Suppressor macrophage treated with lipopolysaccharide for 4 hours (primary cell): ENCODE measurements at regions not wholly inside any gene's neighbourhood (a gene's known extent, or its start where the extent isn't known, plus 50 kb on each side); places are given as distances from the start of the nearest gene placed in this dataset.
"Not testable (repeated sequence)": the region's sequence is repeated elsewhere in the genome, so short reads cannot be mapped to it uniquely, and the experiment has no call there.

Source experiments
- DNase-seq: peaks from one replicate; pipeline ENCODE4 v3.0.0-alpha.2; 2020

- DNase-seq = no peak
Observed at GRCh38 chr16:52050418-52050817, 496.5 kb downstream of the TOX3 start.

GRCh38 chr16:52035436-52035835 lies 511.5 kb downstream of the TOX3 start:
- no peak for DNase-seq

DNA sequence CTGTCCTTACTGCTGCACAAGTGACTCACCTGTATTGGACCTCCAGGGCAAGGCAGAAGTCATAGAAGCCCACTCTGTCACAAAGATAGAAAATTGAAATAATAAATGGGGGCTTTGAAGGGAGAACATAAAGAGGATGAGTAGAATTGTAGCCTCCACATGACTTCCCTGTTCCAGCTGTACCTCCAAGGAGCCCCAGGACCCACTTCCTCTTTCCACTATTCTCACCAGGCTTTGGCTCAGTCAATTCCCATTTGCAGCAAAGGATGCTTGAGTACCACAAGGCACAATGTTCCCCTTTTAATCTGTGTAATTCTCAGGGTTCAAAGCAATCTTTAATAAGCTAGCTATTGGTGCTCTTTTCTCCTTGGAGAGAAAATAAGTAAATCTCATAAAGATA lies 512.1 kb downstream of the TOX3 start:
- no peak for DNase-seq

DNA sequence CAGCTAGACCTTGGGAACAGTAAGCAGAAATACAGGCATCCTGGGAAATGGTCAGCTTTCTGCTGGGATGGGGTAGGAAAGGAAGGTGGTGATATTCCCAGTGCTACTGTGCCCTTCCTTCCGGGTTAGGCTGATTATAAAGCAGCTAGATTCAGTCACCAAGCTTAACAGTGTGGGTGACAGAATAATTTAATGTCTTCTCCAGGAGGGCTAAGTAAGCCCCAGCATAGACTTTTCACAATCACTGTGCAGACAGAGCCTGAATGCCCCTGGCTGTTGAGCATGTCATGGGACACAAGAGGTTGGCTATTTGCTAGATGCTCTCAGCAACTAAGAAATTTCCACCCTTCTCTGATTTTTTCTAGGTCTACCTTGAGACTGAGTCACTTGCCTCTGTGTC lies 513.0 kb downstream of the TOX3 start:
- DNase-seq = no peak

DNA sequence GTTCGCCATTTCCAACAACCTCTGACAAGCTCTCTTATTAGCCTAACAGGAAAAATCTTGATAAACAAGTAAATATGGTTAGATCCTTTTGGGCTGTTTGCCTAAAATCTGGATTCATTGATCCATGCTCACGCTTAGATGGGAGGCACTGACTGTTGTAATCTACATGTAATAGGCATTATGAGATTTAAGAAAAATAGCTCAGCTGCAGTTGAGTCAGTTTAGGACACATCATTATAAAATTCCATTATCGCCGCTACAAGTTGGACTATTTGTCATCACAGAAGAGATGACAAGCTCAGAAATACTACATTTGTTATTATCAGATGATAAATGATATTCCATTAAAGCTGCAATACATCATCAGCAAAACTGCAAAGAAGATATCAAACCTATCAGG lies 524.0 kb downstream of the TOX3 start:
- no peak for DNase-seq

- DNase-seq = no peak
Observed at GRCh38 chr16:52022177-52022576, 524.8 kb downstream of the TOX3 start.

DNA sequence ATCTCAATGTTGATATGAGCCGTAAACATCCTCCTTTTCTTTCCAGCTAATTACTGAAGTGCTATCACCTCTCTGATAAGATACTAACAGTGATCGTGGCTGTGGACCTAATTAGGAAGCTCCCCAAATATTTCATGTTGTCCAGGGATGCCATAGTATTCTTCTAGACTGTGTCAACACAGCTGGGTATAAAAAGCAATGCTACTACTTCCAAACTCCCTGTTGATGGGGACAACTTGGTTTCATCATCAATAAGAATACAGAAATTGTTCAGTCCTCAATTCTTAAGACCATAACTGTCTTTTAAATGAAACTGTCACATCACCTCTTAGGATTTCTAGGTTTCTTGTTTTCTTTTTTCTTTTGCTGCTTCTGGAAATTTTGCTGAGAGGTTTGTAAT lies 530.6 kb downstream of the TOX3 start:
- no peak for DNase-seq

GRCh38 chr16:52005551-52005950 lies 541.4 kb downstream of the TOX3 start:
- no peak for DNase-seq

DNA sequence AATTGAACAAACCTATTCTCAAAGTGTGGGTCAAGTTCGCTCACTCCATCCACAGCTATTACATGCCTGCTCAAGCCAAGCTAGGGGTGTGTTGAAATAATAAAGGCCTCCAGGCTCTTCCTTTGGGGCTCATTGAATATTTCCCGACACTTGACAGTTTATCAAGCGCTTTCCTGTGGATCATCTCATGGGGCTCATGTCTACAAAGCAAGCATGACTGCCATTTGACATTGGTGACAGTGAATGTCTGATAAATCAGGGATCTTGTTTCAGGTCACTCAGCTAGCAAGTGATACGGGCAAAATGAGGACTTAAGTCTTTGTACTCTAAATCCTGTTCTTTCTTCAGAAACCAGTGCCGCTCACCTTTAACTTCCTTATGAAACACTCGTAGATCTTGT lies 542.6 kb downstream of the TOX3 start:
- no peak for DNase-seq

DNA sequence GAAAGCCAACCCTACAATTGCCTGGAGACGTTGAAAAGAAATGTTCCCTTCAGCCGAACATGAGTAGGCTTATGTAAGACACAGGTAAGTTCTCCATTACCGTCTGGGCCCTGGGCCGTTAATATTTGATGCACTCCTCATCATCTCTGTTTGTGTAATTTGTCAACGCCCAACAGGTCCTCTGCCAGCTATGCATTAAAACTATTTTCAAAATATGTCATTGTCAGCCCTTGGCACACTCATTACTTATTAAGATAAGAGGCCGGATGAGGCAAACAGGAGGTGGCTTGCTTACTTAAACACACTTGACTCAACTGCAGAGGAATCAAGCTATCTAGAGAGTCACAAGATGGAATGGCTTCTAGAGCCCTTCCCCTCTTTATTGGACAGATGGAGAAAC lies 544.9 kb downstream of the TOX3 start:
- DNase-seq = no peak

GRCh38 chr16:51996516-51996915 lies 550.4 kb downstream of the TOX3 start:
- no peak for DNase-seq

DNA sequence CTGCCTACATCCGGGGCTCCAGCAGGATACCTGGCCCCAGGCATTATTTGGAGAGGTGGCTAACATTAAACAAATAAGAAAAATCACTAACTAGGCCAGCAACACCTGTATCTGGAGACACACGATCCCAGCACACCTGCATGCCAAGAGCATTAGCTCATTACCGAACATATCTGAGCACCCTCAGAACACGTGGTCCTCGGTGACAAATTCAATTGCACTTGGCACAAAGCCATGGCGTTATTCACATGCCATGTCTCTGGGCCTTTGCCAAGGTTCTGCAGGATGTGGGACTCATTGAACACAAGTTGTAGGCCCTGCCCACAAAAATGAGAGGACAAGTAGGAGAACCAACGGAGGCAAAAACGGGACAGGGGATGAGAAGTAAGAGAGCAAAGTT lies 552.3 kb downstream of the TOX3 start:
- no peak for DNase-seq

GRCh38 chr16:51989637-51990230 lies 557.2 kb downstream of the TOX3 start:
- no peak for DNase-seq

- no peak for DNase-seq
Observed at GRCh38 chr16:51988977-51989376, 558.0 kb downstream of the TOX3 start.

GRCh38 chr16:51987519-51987918 lies 559.4 kb downstream of the TOX3 start:
- DNase-seq = no peak

DNA sequence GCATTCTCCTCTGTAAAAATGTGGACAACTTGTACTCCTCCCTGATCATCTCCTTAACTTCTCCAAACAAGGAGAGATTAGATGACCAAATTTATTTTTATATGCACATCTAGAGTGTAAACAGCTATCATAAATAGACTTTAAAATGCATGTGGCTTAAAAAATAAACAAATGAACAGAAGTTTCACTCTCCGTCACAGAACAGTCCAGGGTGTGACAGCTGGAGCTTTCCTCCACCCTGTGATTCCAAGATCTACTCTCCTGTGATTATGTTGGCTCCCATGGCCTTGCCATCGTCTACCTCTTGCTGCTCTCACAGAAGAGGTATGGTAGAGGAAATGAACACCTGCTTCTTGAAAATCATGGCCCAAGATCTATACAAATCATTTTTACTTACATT lies 560.2 kb downstream of the TOX3 start:
- no peak for DNase-seq

DNA sequence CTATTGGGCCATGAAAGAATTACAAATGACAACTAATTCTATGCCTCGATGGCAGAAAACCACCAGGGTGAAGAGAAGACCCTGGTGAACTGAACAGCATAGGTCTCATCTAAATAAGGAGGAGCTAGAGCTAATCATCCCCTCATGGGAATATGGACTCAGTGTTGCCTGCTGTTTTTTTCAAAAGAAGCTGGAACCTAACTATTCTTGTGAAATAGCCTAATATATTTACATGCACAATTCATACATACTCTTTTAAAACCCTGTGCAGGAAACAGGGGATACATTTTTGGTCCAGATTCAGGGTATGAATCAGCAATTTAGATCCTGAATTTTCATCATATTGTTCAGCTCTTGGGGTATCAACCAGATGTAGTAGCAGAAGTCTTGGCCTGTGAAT lies 560.6 kb downstream of the TOX3 start:
- DNase-seq = no peak

- DNase-seq = no peak
Observed at GRCh38 chr16:51985126-51985525, 561.8 kb downstream of the TOX3 start.

DNA sequence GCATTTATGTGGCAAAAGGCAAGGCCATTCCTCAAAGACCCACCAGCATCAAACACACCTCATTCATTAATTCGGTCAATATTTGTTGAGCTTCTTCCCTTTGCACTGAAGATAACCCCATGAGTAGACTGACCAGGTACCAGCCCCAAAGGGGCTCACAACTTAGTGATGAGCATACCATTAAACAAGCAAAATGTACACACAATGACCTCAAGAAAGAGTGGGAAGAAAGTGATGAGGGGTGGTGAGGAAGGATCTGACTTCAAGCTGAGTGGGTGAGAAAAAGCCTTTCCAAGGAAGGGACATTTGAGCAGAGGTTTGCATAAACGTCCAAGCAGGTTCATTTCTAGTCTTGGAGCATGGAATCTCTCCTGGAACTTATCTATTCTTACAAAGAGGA lies 562.5 kb downstream of the TOX3 start:
- no peak for DNase-seq

- peak; percentile 76 for DNase-seq
Observed at GRCh38 chr16:51982715-51983680, 563.9 kb downstream of the TOX3 start.

- DNase-seq = no peak
Observed at GRCh38 chr16:51981725-51982124, 565.2 kb downstream of the TOX3 start.

- DNase-seq = not testable (repeated sequence)
Observed at GRCh38 chr16:51977506-51977905, 569.4 kb downstream of the TOX3 start.

DNA sequence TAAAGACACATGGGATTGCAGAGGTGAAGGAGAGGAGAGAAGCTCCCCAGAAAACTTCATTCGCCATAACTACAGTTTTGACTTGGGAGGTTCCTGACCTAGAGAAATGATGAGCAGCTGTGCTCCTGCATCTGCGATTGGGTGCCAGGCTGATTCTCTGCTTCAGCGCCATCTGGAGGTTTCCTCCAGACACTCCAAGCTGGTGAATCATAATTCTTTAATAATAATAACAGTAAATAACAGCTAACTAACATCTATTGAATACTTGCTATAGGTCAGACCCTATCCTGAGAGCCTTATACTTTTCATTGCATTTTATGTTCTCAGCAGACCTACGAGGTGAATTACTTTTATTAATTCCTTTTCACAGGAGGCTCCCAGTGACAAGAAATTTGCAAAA lies 575.8 kb downstream of the TOX3 start:
- DNase-seq = peak; percentile 0

DNA sequence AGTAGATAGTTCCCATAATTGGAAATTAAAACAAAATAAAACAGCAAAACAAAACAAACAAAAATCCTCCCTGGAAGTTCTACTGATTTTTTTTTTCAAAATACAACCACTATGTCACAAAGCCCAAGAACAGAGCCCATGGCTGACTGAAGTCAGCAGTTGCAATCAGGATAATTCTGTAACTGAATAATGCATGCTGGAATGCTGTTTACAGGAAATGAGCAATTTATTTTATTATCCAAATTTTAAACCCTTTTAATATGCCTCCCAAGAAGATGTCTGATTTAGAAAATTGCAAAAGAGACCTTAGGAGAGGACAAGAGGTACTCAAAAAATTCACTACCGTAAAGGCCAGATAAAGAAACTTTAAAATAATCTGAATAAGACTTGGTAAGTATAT lies 578.2 kb downstream of the TOX3 start:
- no peak for DNase-seq

GRCh38 chr16:51967646-51968045 lies 579.3 kb downstream of the TOX3 start:
- DNase-seq = no peak
